ENCODE measurements at regions not wholly inside any gene's neighbourhood (a gene's known extent, or its start where the extent isn't known, plus 50 kb on each side); places are given as distances from the start of the nearest gene placed in this dataset.

GRCh38 chr11:25927411-25927953, 404.4 kb upstream of the ANO3 start:
- Histone ChIP-seq H3K4me3 (no peak overlapping the region), H3K27me3 (no peaks in the 10 kb centered on the region), H3K4me1 (no peaks in the 10 kb centered on the region), H3K9me3 (no peaks in the 10 kb centered on the region), H3K27ac (peak overlapping the region; percentile 48), H3K36me3 (no peaks in the 10 kb centered on the region)
- TF ChIP-seq CTCF (IDR thresholded peaks at IDR 0.05) (no peak), POLR2AphosphoS5 (IDR thresholded peaks at IDR 0.05; ENCODE audit: insufficient read depth in 1 of 2, low read depth in 1 of 2) (no peak), POLR2A (IDR thresholded peaks at IDR 0.05) (no peak)
- DNase-seq (ENCODE audit: extremely low spot score in 2 of 2) = no peak
- intact Hi-C loops (cut with DNase I) = no loop called here

- Histone ChIP-seq H3K27ac (peak overlapping the region; percentile 48), H3K36me3 (no peaks in the 10 kb centered on the region), H3K4me1 (no peaks in the 10 kb centered on the region), H3K27me3 (no peaks in the 10 kb centered on the region), H3K4me3 (no peak overlapping the region), H3K9me3 (no peaks in the 10 kb centered on the region)
- intact Hi-C loops (cut with DNase I) = no loop called here
- peak in 1 of 2 donors; percentile 39 for TF ChIP-seq POLR2AphosphoS5 (IDR thresholded peaks at IDR 0.05; ENCODE audit: insufficient read depth in 1 of 2, low read depth in 1 of 2)
- TF ChIP-seq CTCF (IDR thresholded peaks at IDR 0.05) = no peak
- no peak for TF ChIP-seq POLR2A (IDR thresholded peaks at IDR 0.05)
- no peak for DNase-seq (ENCODE audit: extremely low spot score in 2 of 2)
Measured at GRCh38 chr11:25928076-25928475, 403.9 kb upstream of the ANO3 start.

DNA sequence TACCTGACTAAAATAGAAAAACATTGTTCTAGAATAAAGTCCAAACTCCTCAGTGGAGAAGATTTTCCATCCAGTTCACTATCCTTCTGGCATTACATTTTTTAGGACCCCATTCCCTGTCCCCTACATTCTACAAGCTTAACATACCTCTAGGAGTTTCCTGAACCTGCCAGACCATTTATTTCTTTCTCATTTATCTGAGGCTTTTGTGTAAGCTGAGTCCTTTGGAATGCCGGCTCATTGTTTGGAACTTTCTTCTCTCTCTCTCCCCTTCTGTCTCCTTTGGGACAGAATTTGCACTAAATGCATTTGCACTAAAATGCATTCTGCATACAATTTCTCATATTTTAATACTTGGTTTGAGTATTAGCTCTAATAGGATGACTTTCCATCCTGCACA, 393.0 kb upstream of the ANO3 start:
- TF ChIP-seq CTCF (IDR thresholded peaks at IDR 0.05) (no peak), POLR2AphosphoS5 (IDR thresholded peaks at IDR 0.05; ENCODE audit: insufficient read depth in 1 of 2, low read depth in 1 of 2) (no peak), POLR2A (IDR thresholded peaks at IDR 0.05) (no peak)
- H3K36me3 ChIP-seq = no peaks in the 10 kb centered on the region
- no peak overlapping the region for H3K27ac ChIP-seq
- H3K27me3 ChIP-seq = no peaks in the 10 kb centered on the region
- DNase-seq (ENCODE audit: extremely low spot score in 2 of 2) = no peak
- H3K9me3 ChIP-seq = no peaks in the 10 kb centered on the region
- no peak overlapping the region for H3K4me3 ChIP-seq
- intact Hi-C loops (cut with DNase I) = no loop called here
- no peaks in the 10 kb centered on the region for H3K4me1 ChIP-seq

- Histone ChIP-seq H3K4me1 (no peaks in the 10 kb centered on the region), H3K27ac (no peak overlapping the region), H3K36me3 (no peaks in the 10 kb centered on the region), H3K27me3 (no peaks in the 10 kb centered on the region), H3K4me3 (no peak overlapping the region), H3K9me3 (no peaks in the 10 kb centered on the region)
- TF ChIP-seq POLR2A (IDR thresholded peaks at IDR 0.05) (no peak), CTCF (IDR thresholded peaks at IDR 0.05) (no peak), POLR2AphosphoS5 (IDR thresholded peaks at IDR 0.05; ENCODE audit: insufficient read depth in 1 of 2, low read depth in 1 of 2) (no peak)
- intact Hi-C loops (cut with DNase I) = no loop called here
- DNase-seq (ENCODE audit: extremely low spot score in 2 of 2) = no peak
Measured at GRCh38 chr11:25939691-25940090, 392.2 kb upstream of the ANO3 start.

- H3K36me3 ChIP-seq = no peaks in the 10 kb centered on the region
- no peaks in the 10 kb centered on the region for H3K4me1 ChIP-seq
- H3K27me3 ChIP-seq = no peaks in the 10 kb centered on the region
- intact Hi-C loops (cut with DNase I) = no loop called here
- H3K4me3 ChIP-seq = no peak overlapping the region
- DNase-seq (ENCODE audit: extremely low spot score in 2 of 2) = no peak
- no peak for TF ChIP-seq POLR2AphosphoS5 (IDR thresholded peaks at IDR 0.05; ENCODE audit: insufficient read depth in 1 of 2, low read depth in 1 of 2)
- no peak for TF ChIP-seq POLR2A (IDR thresholded peaks at IDR 0.05)
- TF ChIP-seq CTCF (IDR thresholded peaks at IDR 0.05) = no peak
- no peaks in the 10 kb centered on the region for H3K9me3 ChIP-seq
- H3K27ac ChIP-seq = no peak overlapping the region
Measured at GRCh38 chr11:25941353-25941752, 390.6 kb upstream of the ANO3 start.

All from vagina (tissue), 2 donors.